ENCODE measurements at regions not wholly inside any gene's neighbourhood (a gene's known extent, or its start where the extent isn't known, plus 50 kb on each side); places are given as distances from the start of the nearest gene placed in this dataset.

DNA sequence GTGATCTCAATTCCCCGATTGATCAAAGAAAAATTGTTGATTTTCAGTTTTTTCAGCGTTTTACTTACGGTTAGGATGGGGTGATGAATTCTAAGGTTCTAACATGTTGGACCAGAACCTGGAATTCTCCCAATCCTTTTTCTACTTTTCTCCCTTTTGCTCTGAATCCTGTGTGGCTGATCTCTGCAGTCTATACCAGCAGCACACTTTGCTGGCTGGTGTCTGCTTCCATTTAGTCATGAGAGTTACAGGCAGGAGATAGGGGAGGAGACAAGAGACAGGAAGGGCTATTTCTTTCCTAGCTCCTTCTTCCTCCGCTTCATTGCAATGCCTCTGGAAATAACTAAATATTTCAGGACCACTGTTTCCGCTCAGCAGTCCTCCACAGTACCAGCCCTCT lies 623.9 kb downstream of the CENPC start:
- Histone ChIP-seq H2AFZ (ENCODE audit: low read depth, low read length) (no peak overlapping the region), H4K20me1 (replicated peaks; ENCODE audit: control insufficient read depth, extremely low read depth, insufficient read depth, low read length) (no peaks in the 10 kb centered on the region), H3K36me3 (ENCODE audit: control insufficient read depth in 2 of 2, extremely low read depth in 1 of 2, insufficient read depth in 2 of 2, low read length in 2 of 2) (no peaks in the 10 kb centered on the region), H3K4me2 (ENCODE audit: insufficient read depth, low read length) (no peak overlapping the region), H3K4me1 (ENCODE audit: control insufficient read depth, extremely low read depth, insufficient read depth, low read length) (no peaks in the 10 kb centered on the region), H3K9ac (replicated peaks; ENCODE audit: extremely low read depth, insufficient read depth, low read length) (no peak overlapping the region), H3K27me3 (ENCODE audit: control insufficient read depth in 2 of 2, insufficient read depth in 2 of 2, low read length in 2 of 2) (no peaks in the 10 kb centered on the region), H3K79me2 (ENCODE audit: control insufficient read depth, insufficient read depth, low read length) (no peaks in the 10 kb centered on the region), H3K27ac (ENCODE audit: insufficient read depth, low read depth, low read length) (no peak overlapping the region), H3K9me3 (replicated peaks; ENCODE audit: control insufficient read depth, insufficient read depth, low read length) (no peaks in the 10 kb centered on the region), H3K9me1 (replicated peaks; ENCODE audit: control insufficient read depth, extremely low read depth, insufficient read depth, low read length) (no peaks in the 10 kb centered on the region), H3K4me3 (replicated peaks in 1 of 3; ENCODE audit: insufficient read depth in 1 of 3, low read depth in 1 of 3, low read length in 3 of 3) (no peak overlapping the region)
- TF ChIP-seq EZH2 (IDR thresholded peaks at IDR 0.05; ENCODE audit: borderline replicate concordance, low read depth, low read length, severe bottlenecking) (no peak), POLR2AphosphoS5 (IDR thresholded peaks at IDR 0.05; ENCODE audit: insufficient read depth, low read depth, low read length) (no peak)
- TF ChIP-seq, protein P1, sequence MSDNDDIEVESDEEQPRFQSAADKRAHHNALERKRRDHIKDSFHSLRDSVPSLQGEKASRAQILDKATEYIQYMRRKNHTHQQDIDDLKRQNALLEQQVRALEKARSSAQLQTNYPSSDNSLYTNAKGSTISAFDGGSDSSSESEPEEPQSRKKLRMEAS (IDR thresholded peaks at IDR 0.05; ENCODE audit: insufficient read depth, insufficient read length), result no peak
- dilution Hi-C loops (cut with MboI; ENCODE audit: extremely low pct_ligation_motif_present, low sequenced_read_pairs) (no loop called here), intact Hi-C loops (cut with micrococcal nuclease) (no loop called here)
- DNase-seq (ENCODE audit: low read depth, low spot score), result no peak
- no peak for FAIRE-seq
- BruUV-seq (replicated peaks), result no TSS peak
- CTCF ChIA-PET, result no interaction called here
- POLR2A ChIA-PET, result no interaction called here

DNA sequence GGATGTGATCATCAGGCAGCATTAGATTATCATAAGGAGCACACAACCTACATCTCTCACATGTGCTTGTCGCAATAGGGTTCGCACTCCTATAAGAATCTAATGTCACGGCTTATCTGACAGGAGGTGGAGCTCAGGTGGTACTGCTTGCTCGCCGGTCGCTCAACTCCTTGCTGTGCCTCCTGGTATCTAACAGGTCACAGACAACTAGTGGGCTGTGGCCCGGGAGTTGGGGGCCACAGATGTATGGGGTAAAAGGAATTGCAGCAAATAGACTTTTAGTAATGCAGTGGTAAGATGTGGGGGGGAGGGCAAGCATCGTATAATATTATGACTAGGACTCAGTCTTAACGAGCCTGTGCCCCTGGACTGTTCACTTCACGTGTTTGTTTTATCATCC lies 624.8 kb downstream of the CENPC start:
- Histone ChIP-seq H3K36me3 (ENCODE audit: control insufficient read depth in 2 of 2, extremely low read depth in 1 of 2, insufficient read depth in 2 of 2, low read length in 2 of 2) (no peaks in the 10 kb centered on the region), H4K20me1 (replicated peaks; ENCODE audit: control insufficient read depth, extremely low read depth, insufficient read depth, low read length) (no peaks in the 10 kb centered on the region), H3K9me3 (replicated peaks; ENCODE audit: control insufficient read depth, insufficient read depth, low read length) (no peaks in the 10 kb centered on the region), H2AFZ (ENCODE audit: low read depth, low read length) (no peak overlapping the region), H3K4me1 (ENCODE audit: control insufficient read depth, extremely low read depth, insufficient read depth, low read length) (no peaks in the 10 kb centered on the region), H3K27ac (ENCODE audit: insufficient read depth, low read depth, low read length) (no peak overlapping the region), H3K4me3 (replicated peaks in 1 of 3; ENCODE audit: insufficient read depth in 1 of 3, low read depth in 1 of 3, low read length in 3 of 3) (no peak overlapping the region), H3K79me2 (ENCODE audit: control insufficient read depth, insufficient read depth, low read length) (no peaks in the 10 kb centered on the region), H3K9me1 (replicated peaks; ENCODE audit: control insufficient read depth, extremely low read depth, insufficient read depth, low read length) (no peaks in the 10 kb centered on the region), H3K4me2 (ENCODE audit: insufficient read depth, low read length) (no peak overlapping the region), H3K9ac (replicated peaks; ENCODE audit: extremely low read depth, insufficient read depth, low read length) (no peak overlapping the region), H3K27me3 (ENCODE audit: control insufficient read depth in 2 of 2, insufficient read depth in 2 of 2, low read length in 2 of 2) (no peaks in the 10 kb centered on the region)
- POLR2A ChIA-PET, result no interaction called here
- dilution Hi-C loops (cut with MboI; ENCODE audit: extremely low pct_ligation_motif_present, low sequenced_read_pairs) (no loop called here), intact Hi-C loops (cut with micrococcal nuclease) (no loop called here)
- TF ChIP-seq EZH2 (IDR thresholded peaks at IDR 0.05; ENCODE audit: borderline replicate concordance, low read depth, low read length, severe bottlenecking) (no peak), POLR2AphosphoS5 (IDR thresholded peaks at IDR 0.05; ENCODE audit: insufficient read depth, low read depth, low read length) (no peak), FOS (IDR thresholded peaks at IDR 0.05; ENCODE audit: borderline replicate concordance, insufficient read depth, low read length) (no peak), JUN (IDR thresholded peaks at IDR 0.05; ENCODE audit: borderline replicate concordance, insufficient read depth, insufficient read length, low read depth) (no peak), GATA2 (IDR thresholded peaks at IDR 0.05; ENCODE audit: insufficient read depth, insufficient read length, low read depth, low read length) (no peak), POLR2A (IDR thresholded peaks at IDR 0.05; ENCODE audit: low read depth, low read length) (no peak)
- TF ChIP-seq, protein P2, sequence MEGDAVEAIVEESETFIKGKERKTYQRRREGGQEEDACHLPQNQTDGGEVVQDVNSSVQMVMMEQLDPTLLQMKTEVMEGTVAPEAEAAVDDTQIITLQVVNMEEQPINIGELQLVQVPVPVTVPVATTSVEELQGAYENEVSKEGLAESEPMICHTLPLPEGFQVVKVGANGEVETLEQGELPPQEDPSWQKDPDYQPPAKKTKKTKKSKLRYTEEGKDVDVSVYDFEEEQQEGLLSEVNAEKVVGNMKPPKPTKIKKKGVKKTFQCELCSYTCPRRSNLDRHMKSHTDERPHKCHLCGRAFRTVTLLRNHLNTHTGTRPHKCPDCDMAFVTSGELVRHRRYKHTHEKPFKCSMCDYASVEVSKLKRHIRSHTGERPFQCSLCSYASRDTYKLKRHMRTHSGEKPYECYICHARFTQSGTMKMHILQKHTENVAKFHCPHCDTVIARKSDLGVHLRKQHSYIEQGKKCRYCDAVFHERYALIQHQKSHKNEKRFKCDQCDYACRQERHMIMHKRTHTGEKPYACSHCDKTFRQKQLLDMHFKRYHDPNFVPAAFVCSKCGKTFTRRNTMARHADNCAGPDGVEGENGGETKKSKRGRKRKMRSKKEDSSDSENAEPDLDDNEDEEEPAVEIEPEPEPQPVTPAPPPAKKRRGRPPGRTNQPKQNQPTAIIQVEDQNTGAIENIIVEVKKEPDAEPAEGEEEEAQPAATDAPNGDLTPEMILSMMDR (IDR thresholded peaks at IDR 0.05; ENCODE audit: extremely low read depth in 1 of 2, insufficient read depth in 1 of 2, low read depth in 1 of 2, low read length in 2 of 2), result no peak
- TF ChIP-seq, protein P1 (IDR thresholded peaks at IDR 0.05; ENCODE audit: insufficient read depth, insufficient read length), result no peak
- DNase-seq (ENCODE audit: low read depth, low spot score), result no peak
- CTCF ChIA-PET, result no interaction called here
- BruUV-seq (replicated peaks), result no TSS peak
- no peak for FAIRE-seq

Measured in endothelial cell of umbilical vein (primary cell).